GM12878 (cell line): ENCODE measurements at regions not wholly inside any gene's neighbourhood (a gene's known extent, or its start where the extent isn't known, plus 50 kb on each side); places are given as distances from the start of the nearest gene placed in this dataset.

Source experiments
- ATAC-seq: fragments of 200-7000 bp; cut with Tn5 transposase; 3 replicates; pipeline ENCODE4 v1.9.1; 2020; ENCODE audit warnings: mild to moderate bottlenecking, moderate library complexity
- BruUV-seq: library from RNA; stranded (reverse); fragments of 400-500 nt; replicated peaks from 2 replicates; lab custom pipeline; 2021; lab: Mats Ljungman, UMichigan
- CTCF ChIA-PET: fragments of 300-600 bp; sonication (Branson Sonifier 250); formaldehyde crosslinking; extraction: SDS; loops from one replicate; lab custom pipeline; 2021; ENCODE audit warnings: inconsistent platforms; lab: Yijun Ruan, JAX
- POLR2A ChIA-PET: fragments of 350-600 bp; formaldehyde crosslinking; extraction: SDS; loops from one replicate; lab custom pipeline; 2021; ENCODE audit warnings: inconsistent platforms; lab: Charles Lee
- RAD21 ChIA-PET: fragments of 300-600 bp; sonication (Branson Sonifier 250); formaldehyde crosslinking; loops from one replicate; lab custom pipeline; 2023; ENCODE audit warnings: antibody characterized with exemption; ENCODE audit not compliant: unreplicated experiment; lab: Charles Lee
- SMC1A ChIA-PET: fragments of 300-600 bp; sonication (Branson Sonifier 250); formaldehyde crosslinking; loops from one replicate; lab custom pipeline; 2023; ENCODE audit not compliant: unreplicated experiment, uncharacterized antibody; lab: Charles Lee
- DNase-seq: peaks from one replicate; pipeline ENCODE4 v3.0.0-alpha.2; 2011; ENCODE audit warnings: low read depth, low spot score
- FAIRE-seq: peaks from 3 replicates; lab custom pipeline; 2011; peaks lifted over from hg19 to GRCh38; lab: Jason Lieb, UNC
- H2AFZ ChIP-seq: 2 replicates; pipeline ENCODE4 v1.6.0; 2011; ENCODE audit warnings: low read depth, low read length, control low read depth; ENCODE audit not compliant: control insufficient read depth
- H3K27ac ChIP-seq: 2 replicates; pipeline ENCODE4 v1.5.1; 2011; ENCODE audit warnings: control low read depth; ENCODE audit not compliant: control insufficient read depth, insufficient read depth
- H3K27me3 ChIP-seq, 2 experiments: replicated peaks in 1 of 2; 2 replicates each; pipeline versions ENCODE4 v1.6.0 to v1.6.1; 2011; ENCODE audit warnings: low read length in 1 of 2; ENCODE audit not compliant: control insufficient read depth in 2 of 2, insufficient read depth in 2 of 2
- H3K36me3 ChIP-seq, 2 experiments: 2 replicates each; pipeline ENCODE4 v1.5.1; 2011; ENCODE audit warnings: low read length in 1 of 2; ENCODE audit not compliant: control insufficient read depth in 2 of 2, insufficient read depth in 2 of 2
- H3K4me1 ChIP-seq: 2 replicates; pipeline ENCODE4 v1.6.1; 2011; ENCODE audit warnings: mild to moderate bottlenecking, low read length, moderate library complexity, mixed read lengths; ENCODE audit not compliant: control insufficient read depth, insufficient read depth
- H3K4me2 ChIP-seq: 2 replicates; pipeline ENCODE4 v1.6.0; 2011; ENCODE audit warnings: control low read depth; ENCODE audit not compliant: control insufficient read depth, insufficient read depth
- H3K4me3 ChIP-seq: fragments of 200-600 bp; sonication (generic); 2 replicates; pipeline ENCODE4 v1.5.1; 2016
- H3K79me2 ChIP-seq: 2 replicates; pipeline ENCODE4 v1.6.0; 2011; ENCODE audit warnings: low read length; ENCODE audit not compliant: control insufficient read depth, insufficient read depth
- H3K9ac ChIP-seq: 2 replicates; pipeline ENCODE4 v1.8.0; 2011; ENCODE audit warnings: low read length, control low read depth, mixed read lengths; ENCODE audit not compliant: control insufficient read depth, insufficient read depth
- H3K9me3 ChIP-seq: replicated peaks from 3 replicates; pipeline ENCODE4 v1.5.1; 2011; ENCODE audit warnings: mild to moderate bottlenecking, low read length; ENCODE audit not compliant: control insufficient read depth, insufficient read depth
- H4K20me1 ChIP-seq: 2 replicates; pipeline ENCODE4 v1.6.0; 2011; ENCODE audit not compliant: control insufficient read depth, insufficient read depth
- ASH2L ChIP-seq: fragments of 300-600, 200-600 bp; sonication (generic); IDR thresholded peaks from 2 replicates; pipeline ENCODE4 v1.6.1; 2017; ENCODE audit warnings: low read depth, mild to moderate bottlenecking, borderline replicate concordance
- BHLHE40 ChIP-seq, 2 experiments: fragments of 450-650 bp in 1 of 2; IDR thresholded peaks; 2 replicates each; pipeline ENCODE4 v1.6.1; 2011 to 2017; ENCODE audit warnings: low read depth in 2 of 2, borderline replicate concordance in 1 of 2, improper control_type of control experiment in 1 of 2, low read length in 1 of 2, mild to moderate bottlenecking in 1 of 2
- DPF2 ChIP-seq: fragments of 450-650 bp; IDR thresholded peaks from 2 replicates; pipeline ENCODE4 v1.6.1; 2017; ENCODE audit warnings: mild to moderate bottlenecking
- GABPA ChIP-seq: IDR thresholded peaks from 2 replicates; pipeline ENCODE4 v1.6.1; 2014; ENCODE audit warnings: antibody characterized with exemption, low read depth, mild to moderate bottlenecking, inconsistent platforms
- IKZF1 ChIP-seq: fragments of 450-650 bp; conservative IDR thresholded peaks from 2 replicates; pipeline ENCODE4 v1.6.1; 2017; ENCODE audit warnings: antibody characterized with exemption, mild to moderate bottlenecking
- IRF4 ChIP-seq: IDR thresholded peaks from 2 replicates; pipeline ENCODE4 v1.6.1; 2011; ENCODE audit warnings: low read depth, low read length
- MYC ChIP-seq: IDR thresholded peaks from 2 replicates; pipeline ENCODE4 v1.6.1; 2011; ENCODE audit warnings: mild to moderate bottlenecking, low read length, moderate library complexity, inconsistent platforms; ENCODE audit not compliant: insufficient read depth, insufficient replicate concordance, insufficient read length, severe bottlenecking
- NFIC ChIP-seq: IDR thresholded peaks from 2 replicates; pipeline ENCODE4 v1.6.1; 2012; ENCODE audit warnings: low read depth, mild to moderate bottlenecking, inconsistent platforms, low read length, moderate library complexity
- RCOR1 ChIP-seq: conservative IDR thresholded peaks from 2 replicates; pipeline ENCODE4 v1.6.1; 2012; ENCODE audit warnings: low read depth, low read length, improper control_type of control experiment
- SIX5 ChIP-seq: IDR thresholded peaks from 2 replicates; pipeline ENCODE4 v1.6.1; 2011; ENCODE audit warnings: mild to moderate bottlenecking, low read depth, low read length, moderate library complexity; ENCODE audit not compliant: severe bottlenecking
- SMAD5 ChIP-seq: IDR thresholded peaks from 2 replicates; pipeline ENCODE4 v1.6.1; 2016; ENCODE audit warnings: antibody characterized with exemption, low read depth
- ZNF207 ChIP-seq: fragments of 450-650 bp; IDR thresholded peaks from 2 replicates; pipeline ENCODE4 v1.6.1; 2014; ENCODE audit warnings: antibody characterized with exemption, mild to moderate bottlenecking, borderline replicate concordance
- WGBS: methylation state at CpG from one replicate; pipeline ENCODE4 v1.1.6; 2016; ENCODE audit warnings: low lambda C conversion rate; ENCODE audit not compliant: insufficient replicate concordance, insufficient coverage; ENCODE audit errors: missing lambda C conversion rate; 5-methylcytosine and 5-hydroxymethylcytosine counted together
- in situ Hi-C: fragments of 300-500 bp; cut with MboI; formaldehyde crosslinking; loops from 9 replicates; pipeline ENCODE4 v1.14.3; 2018; ENCODE audit warnings: mixed read lengths
- intact Hi-C: fragments of 100-400 bp; cut with micrococcal nuclease; formaldehyde crosslinking; loops from one replicate; pipeline ENCODE4 v1.14.2; 2022; ENCODE audit not compliant: unreplicated experiment
- TF ChIP-seq, protein P1 (sequence below): fragments of 450-650 bp; formaldehyde crosslinking; IDR thresholded peaks from 2 replicates; pipeline ENCODE4 v1.5.0; 2022; ENCODE audit warnings: mild to moderate bottlenecking, missing genetic modification characterization

DNA sequence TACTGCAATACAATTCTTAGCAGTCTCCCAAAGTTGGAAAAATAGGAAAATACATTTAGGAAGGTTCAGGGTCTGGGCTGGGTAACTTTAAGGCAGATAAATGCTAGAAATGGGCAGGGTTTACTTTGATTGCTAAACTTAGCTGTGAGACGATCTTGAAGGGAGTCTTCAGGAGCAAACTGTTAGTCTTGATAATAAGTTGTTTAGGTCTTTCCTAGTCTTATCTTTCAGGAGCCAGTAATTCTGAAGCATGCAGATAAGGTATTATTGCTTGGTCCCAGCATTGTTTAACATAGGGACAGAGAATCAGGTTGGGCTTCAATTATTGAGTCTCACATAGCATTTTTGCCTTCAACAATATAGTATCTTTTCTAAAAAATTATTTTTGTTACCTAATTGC, 262.4 kb upstream of the MIR17HG start:
- no TSS peak for BruUV-seq
- WGBS: 5% methylated on average over 1 of the region's 1 CpG

DNA sequence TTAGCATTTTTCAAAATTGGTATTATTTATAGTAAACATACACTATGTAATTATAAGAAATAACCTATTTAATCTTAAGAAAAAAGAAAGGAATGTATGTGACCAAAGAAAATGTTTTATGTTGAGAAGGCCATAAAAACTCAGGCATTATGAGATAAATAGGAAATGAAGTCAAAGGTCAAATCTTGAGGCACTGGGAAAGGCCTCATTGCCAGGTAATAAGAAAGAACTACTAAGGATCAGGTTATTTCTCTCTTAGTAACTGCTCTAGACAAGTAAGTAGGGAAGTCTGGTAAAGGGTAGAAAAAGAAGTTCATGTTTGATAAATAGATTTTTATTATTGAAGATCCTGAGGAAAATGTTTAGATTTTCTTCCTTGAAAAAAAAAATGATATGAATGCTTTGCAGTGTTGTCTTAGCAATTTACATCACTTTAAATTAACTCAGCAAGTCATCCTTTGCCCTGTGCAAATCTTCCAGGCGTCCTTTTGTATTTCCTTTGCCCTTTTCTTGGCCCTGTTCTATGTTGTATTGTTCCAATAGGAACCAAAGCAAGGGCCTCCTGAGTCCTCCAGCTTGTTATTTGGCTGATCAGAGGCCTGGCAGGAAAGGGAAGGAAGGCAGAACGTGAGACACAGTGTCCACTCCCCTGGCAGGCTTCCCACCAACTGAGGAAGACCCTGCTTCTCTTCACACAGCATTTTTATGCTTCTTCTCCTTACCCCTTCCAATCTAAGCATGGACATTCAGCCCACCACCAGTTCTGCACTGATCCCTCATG, 260.4 kb upstream of the MIR17HG start:
- H3K27ac ChIP-seq: no peak overlapping the region
- in situ Hi-C loops (no loop called here), intact Hi-C loops (no loop called here)
- H2AFZ ChIP-seq: no peak overlapping the region
- H3K27me3 ChIP-seq: no peaks in the 10 kb centered on the region
- ATAC-seq (no peak), DNase-seq (no peak), FAIRE-seq (no peak)
- H3K9ac ChIP-seq: no peak overlapping the region
- ChIA-PET RAD21 (no interaction called here), CTCF (no interaction called here), POLR2A (no interaction called here), SMC1A (no interaction called here)
- no peak overlapping the region for H3K4me3 ChIP-seq
- H3K4me1 ChIP-seq: no peaks in the 10 kb centered on the region
- no peak overlapping the region for H3K4me2 ChIP-seq
- H3K9me3 ChIP-seq: no peaks in the 10 kb centered on the region
- H3K36me3 ChIP-seq: no peaks in the 10 kb centered on the region
- 4% methylated on average over 2 of the region's 2 CpGs for WGBS
- BruUV-seq: no TSS peak
- H3K79me2 ChIP-seq: no peaks in the 10 kb centered on the region
- H4K20me1 ChIP-seq: no peaks in the 10 kb centered on the region
- TF ChIP-seq BHLHE40 (IDR thresholded peaks at IDR 0.05; ENCODE audit: borderline replicate concordance in 1 of 2, low read depth in 2 of 2, low read length in 1 of 2) (no peak), NFIC (no peak), SIX5 (no peak), GABPA (no peak), RCOR1 (no peak), DPF2 (no peak), IRF4 (no peak), MYC (no peak), SMAD5 (no peak), ZNF207 (no peak)
- TF ChIP-seq, protein P1, sequence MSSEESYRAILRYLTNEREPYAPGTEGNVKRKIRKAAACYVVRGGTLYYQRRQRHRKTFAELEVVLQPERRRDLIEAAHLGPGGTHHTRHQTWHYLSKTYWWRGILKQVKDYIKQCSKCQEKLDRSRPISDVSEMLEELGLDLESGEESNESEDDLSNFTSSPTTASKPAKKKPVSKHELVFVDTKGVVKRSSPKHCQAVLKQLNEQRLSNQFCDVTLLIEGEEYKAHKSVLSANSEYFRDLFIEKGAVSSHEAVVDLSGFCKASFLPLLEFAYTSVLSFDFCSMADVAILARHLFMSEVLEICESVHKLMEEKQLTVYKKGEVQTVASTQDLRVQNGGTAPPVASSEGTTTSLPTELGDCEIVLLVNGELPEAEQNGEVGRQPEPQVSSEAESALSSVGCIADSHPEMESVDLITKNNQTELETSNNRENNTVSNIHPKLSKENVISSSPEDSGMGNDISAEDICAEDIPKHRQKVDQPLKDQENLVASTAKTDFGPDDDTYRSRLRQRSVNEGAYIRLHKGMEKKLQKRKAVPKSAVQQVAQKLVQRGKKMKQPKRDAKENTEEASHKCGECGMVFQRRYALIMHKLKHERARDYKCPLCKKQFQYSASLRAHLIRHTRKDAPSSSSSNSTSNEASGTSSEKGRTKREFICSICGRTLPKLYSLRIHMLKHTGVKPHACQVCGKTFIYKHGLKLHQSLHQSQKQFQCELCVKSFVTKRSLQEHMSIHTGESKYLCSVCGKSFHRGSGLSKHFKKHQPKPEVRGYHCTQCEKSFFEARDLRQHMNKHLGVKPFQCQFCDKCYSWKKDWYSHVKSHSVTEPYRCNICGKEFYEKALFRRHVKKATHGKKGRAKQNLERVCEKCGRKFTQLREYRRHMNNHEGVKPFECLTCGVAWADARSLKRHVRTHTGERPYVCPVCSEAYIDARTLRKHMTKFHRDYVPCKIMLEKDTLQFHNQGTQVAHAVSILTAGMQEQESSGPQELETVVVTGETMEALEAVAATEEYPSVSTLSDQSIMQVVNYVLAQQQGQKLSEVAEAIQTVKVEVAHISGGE (CRISPR knock-in tag): no peak

More for the DNA sequence above, 262.4 kb upstream of the MIR17HG start:
- Histone ChIP-seq H3K27me3 (no peaks in the 10 kb centered on the region), H4K20me1 (no peaks in the 10 kb centered on the region), H3K79me2 (no peaks in the 10 kb centered on the region), H3K27ac (no peak overlapping the region), H3K4me1 (no peaks in the 10 kb centered on the region), H3K9ac (no peak overlapping the region), H3K4me2 (no peak overlapping the region), H3K4me3 (no peak overlapping the region), H3K9me3 (no peaks in the 10 kb centered on the region), H3K36me3 (no peaks in the 10 kb centered on the region), H2AFZ (no peak overlapping the region)
- ATAC-seq (no peak), FAIRE-seq (no peak), DNase-seq (no peak)
- intact Hi-C loops (no loop called here), in situ Hi-C loops (no loop called here)
- TF ChIP-seq IKZF1 (no peak), ASH2L (no peak)
- ChIA-PET SMC1A (no interaction called here), CTCF (no interaction called here), RAD21 (no interaction called here), POLR2A (no interaction called here)
